Right lobe of liver (tissue), 6 donors: ENCODE measurements at regions not wholly inside any gene's neighbourhood (a gene's known extent, or its start where the extent isn't known, plus 50 kb on each side); places are given as distances from the start of the nearest gene placed in this dataset.
A peak's percentile ranks its signal among the peaks of the same experiment; 100 is the strongest.

Experiments used
- ATAC-seq, 4 donors: fragments of 200-7000 bp; cut with Tn5 transposase; one replicate each; pipeline ENCODE4 v1.9.1; 2020; ENCODE audit warnings: mild to moderate bottlenecking in 4 of 4, moderate library complexity in 4 of 4
- DNase-seq, 3 donors: peaks; one replicate each; pipeline ENCODE4 v3.0.0-alpha.2; 2020
- H3K27ac ChIP-seq, 3 donors: fragments of 200-600 bp; one replicate each; pipeline ENCODE4 v1.8.0; 2022
- H3K27me3 ChIP-seq, 2 donors: fragments of 200-600 bp; one replicate each; pipeline ENCODE4 v1.8.0; 2022
- H3K36me3 ChIP-seq, 4 donors: fragments of 200-600 bp; sonication (generic) in 1 of 4; one replicate each; pipeline versions ENCODE4 v1.5.1 to v1.8.0; 2017 to 2022; ENCODE audit warnings: control low read depth in 1 of 4
- H3K4me1 ChIP-seq, 4 donors: fragments of 200-600 bp; sonication (generic) in 1 of 4; one replicate each; pipeline versions ENCODE4 v1.5.1 to v1.8.0; 2017 to 2022; ENCODE audit warnings: control low read depth in 1 of 4
- H3K4me3 ChIP-seq, 3 donors: fragments of 200-600 bp; one replicate each; pipeline ENCODE4 v1.8.0; 2022
- H3K9me3 ChIP-seq, 4 donors: fragments of 200-600 bp; sonication (generic) in 1 of 4; one replicate each; pipeline versions ENCODE4 v1.5.1 to v1.8.0; 2017 to 2022; ENCODE audit warnings: control low read depth in 1 of 4
- CTCF ChIP-seq, 4 donors: fragments of 200-600 bp in 3 of 4; fragments of 450-650 bp in 1 of 4; IDR thresholded peaks; one replicate each; pipeline versions ENCODE4 v1.5.1 to v1.8.0; 2016 to 2022; ENCODE audit warnings: antibody characterized with exemption in 4 of 4, mild to moderate bottlenecking in 2 of 4
- POLR2A ChIP-seq: fragments of 450-650 bp; IDR thresholded peaks from one replicate; pipeline ENCODE4 v1.6.1; 2017; ENCODE audit warnings: antibody characterized with exemption, mild to moderate bottlenecking
- WGBS: methylation state at CpG from one replicate; pipeline ENCODE4 v1.1.6; 2018; ENCODE audit warnings: low coverage, low lambda C conversion rate; ENCODE audit not compliant: insufficient coverage; ENCODE audit errors: missing lambda C conversion rate; 5-methylcytosine and 5-hydroxymethylcytosine counted together
- intact Hi-C, 2 donors: fragments of 100-400 bp; cut with DNase I; formaldehyde crosslinking; loops; one replicate each; pipeline versions ENCODE4 v1.11.2 to v1.14.1; 2022
- donor health status: DM: no; HTN: yes; CAD: no.
- donor health status: DM: no; HTN: no; CAD: no.
- donor health status: DM: no; HTN: no; CAD: no.
- donor health status: DM: no; HTN: yes; CAD: no.
- donor health status: DM: no; HTN: yes; CAD: no.

- DNase-seq, result peak in 2 of 3 donors; percentile 21 to 48
- no peaks in the 10 kb centered on the region for H3K27me3 ChIP-seq
- H3K36me3 ChIP-seq, result no peaks in the 10 kb centered on the region
- 35% methylated on average over 12 of the region's 14 CpGs for WGBS
- peak; percentile 49 to 73 (median 55) for ATAC-seq
- no peak overlapping the region for H3K27ac ChIP-seq
- intact Hi-C loops, result no loop called here
- no peak overlapping the region for H3K4me3 ChIP-seq
- no peaks in the 10 kb centered on the region for H3K9me3 ChIP-seq
- H3K4me1 ChIP-seq, result no peaks in the 10 kb centered on the region
- TF ChIP-seq POLR2A (no peak), CTCF (IDR thresholded peaks at IDR 0.05) (no peak)
Measured at GRCh38 chr4:79209822-79210635, 115.8 kb downstream of the NAA11 start.

GRCh38 chr4:79209081-79209480 lies 116.8 kb downstream of the NAA11 start:
- ATAC-seq, result no peak
- TF ChIP-seq POLR2A, result no peak
- TF ChIP-seq CTCF (IDR thresholded peaks at IDR 0.05), result no peak
- Histone ChIP-seq H3K4me1 (no peaks in the 10 kb centered on the region), H3K36me3 (no peaks in the 10 kb centered on the region), H3K9me3 (no peaks in the 10 kb centered on the region), H3K27me3 (no peaks in the 10 kb centered on the region), H3K27ac (no peak overlapping the region), H3K4me3 (no peak overlapping the region)
- no peak for DNase-seq
- intact Hi-C loops, result no loop called here
- 45% methylated on average over 3 of the region's 3 CpGs for WGBS

GRCh38 chr4:79207281-79207680 lies 118.6 kb downstream of the NAA11 start:
- no peak for TF ChIP-seq POLR2A
- no peak for TF ChIP-seq CTCF (IDR thresholded peaks at IDR 0.05)
- H3K27me3 ChIP-seq, result no peaks in the 10 kb centered on the region
- no peaks in the 10 kb centered on the region for H3K4me1 ChIP-seq
- H3K27ac ChIP-seq, result no peak overlapping the region
- DNase-seq, result no peak
- no peak for ATAC-seq
- no peaks in the 10 kb centered on the region for H3K36me3 ChIP-seq
- intact Hi-C loops, result no loop called here
- no peak overlapping the region for H3K4me3 ChIP-seq
- H3K9me3 ChIP-seq, result no peaks in the 10 kb centered on the region

- Histone ChIP-seq H3K27me3 (no peaks in the 10 kb centered on the region), H3K36me3 (no peaks in the 10 kb centered on the region), H3K27ac (no peak overlapping the region), H3K4me3 (no peak overlapping the region), H3K4me1 (no peaks in the 10 kb centered on the region), H3K9me3 (no peaks in the 10 kb centered on the region)
- DNase-seq (no peak), ATAC-seq (no peak)
- WGBS, result 62% methylated on average over 4 of the region's 4 CpGs
- TF ChIP-seq POLR2A (no peak), CTCF (IDR thresholded peaks at IDR 0.05) (no peak)
- intact Hi-C loops, result no loop called here
Measured at GRCh38 chr4:79206660-79207059, 119.2 kb downstream of the NAA11 start.
